C4-2B (cell line): ENCODE measurements at regions not wholly inside any gene's neighbourhood (a gene's known extent, or its start where the extent isn't known, plus 50 kb on each side); places are given as distances from the start of the nearest gene placed in this dataset.

Experiments
- ZFX ChIP-seq: fragments of 450-650 bp; IDR thresholded peaks from 2 replicates; pipeline ENCODE4 v1.6.1; 2017
- TF ChIP-seq, protein P1 (sequence below): fragments of 450-650 bp; conservative IDR thresholded peaks from 2 replicates; pipeline ENCODE4 v1.5.1; 2017; ENCODE audit warnings: mild to moderate bottlenecking

DNA sequence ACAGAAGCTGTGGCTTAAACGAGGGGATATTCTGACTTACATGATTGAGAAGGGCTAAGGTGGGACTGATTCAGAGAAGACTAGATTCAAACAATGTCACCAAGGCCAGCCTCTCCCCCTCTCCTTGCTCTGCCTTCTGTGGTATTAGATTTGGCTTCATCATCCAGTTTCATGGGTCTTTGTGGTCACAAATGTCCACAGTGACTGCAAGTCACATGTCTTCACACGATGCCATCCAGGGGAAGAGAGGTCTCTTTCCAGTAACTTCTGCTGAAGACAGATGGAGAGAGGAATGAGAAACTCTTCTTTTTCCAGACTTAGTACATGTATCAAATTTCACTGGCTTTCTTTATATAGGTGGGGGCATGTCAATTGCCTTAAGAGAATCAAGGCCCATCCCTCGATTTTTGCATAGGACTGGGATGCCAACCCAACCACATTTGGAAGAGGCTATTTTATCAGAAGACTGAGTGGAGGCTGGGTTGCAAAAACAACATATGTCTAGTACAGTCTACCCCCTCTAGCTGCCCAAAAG lies 57.3 kb upstream of the HNF1B start:
- TF ChIP-seq, protein P1, sequence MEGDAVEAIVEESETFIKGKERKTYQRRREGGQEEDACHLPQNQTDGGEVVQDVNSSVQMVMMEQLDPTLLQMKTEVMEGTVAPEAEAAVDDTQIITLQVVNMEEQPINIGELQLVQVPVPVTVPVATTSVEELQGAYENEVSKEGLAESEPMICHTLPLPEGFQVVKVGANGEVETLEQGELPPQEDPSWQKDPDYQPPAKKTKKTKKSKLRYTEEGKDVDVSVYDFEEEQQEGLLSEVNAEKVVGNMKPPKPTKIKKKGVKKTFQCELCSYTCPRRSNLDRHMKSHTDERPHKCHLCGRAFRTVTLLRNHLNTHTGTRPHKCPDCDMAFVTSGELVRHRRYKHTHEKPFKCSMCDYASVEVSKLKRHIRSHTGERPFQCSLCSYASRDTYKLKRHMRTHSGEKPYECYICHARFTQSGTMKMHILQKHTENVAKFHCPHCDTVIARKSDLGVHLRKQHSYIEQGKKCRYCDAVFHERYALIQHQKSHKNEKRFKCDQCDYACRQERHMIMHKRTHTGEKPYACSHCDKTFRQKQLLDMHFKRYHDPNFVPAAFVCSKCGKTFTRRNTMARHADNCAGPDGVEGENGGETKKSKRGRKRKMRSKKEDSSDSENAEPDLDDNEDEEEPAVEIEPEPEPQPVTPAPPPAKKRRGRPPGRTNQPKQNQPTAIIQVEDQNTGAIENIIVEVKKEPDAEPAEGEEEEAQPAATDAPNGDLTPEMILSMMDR = no peak
- TF ChIP-seq ZFX = no peak
